GM19099 (cell line): ENCODE measurements at regions not wholly inside any gene's neighbourhood (a gene's known extent, or its start where the extent isn't known, plus 50 kb on each side); places are given as distances from the start of the nearest gene placed in this dataset.

ENCODE experiments used
- POLR2A ChIP-seq: IDR thresholded peaks from 3 replicates; pipeline ENCODE4 v1.6.1; 2011; ENCODE audit warnings: low read depth; ENCODE audit not compliant: insufficient read length; ENCODE audit errors: extremely low read depth

DNA sequence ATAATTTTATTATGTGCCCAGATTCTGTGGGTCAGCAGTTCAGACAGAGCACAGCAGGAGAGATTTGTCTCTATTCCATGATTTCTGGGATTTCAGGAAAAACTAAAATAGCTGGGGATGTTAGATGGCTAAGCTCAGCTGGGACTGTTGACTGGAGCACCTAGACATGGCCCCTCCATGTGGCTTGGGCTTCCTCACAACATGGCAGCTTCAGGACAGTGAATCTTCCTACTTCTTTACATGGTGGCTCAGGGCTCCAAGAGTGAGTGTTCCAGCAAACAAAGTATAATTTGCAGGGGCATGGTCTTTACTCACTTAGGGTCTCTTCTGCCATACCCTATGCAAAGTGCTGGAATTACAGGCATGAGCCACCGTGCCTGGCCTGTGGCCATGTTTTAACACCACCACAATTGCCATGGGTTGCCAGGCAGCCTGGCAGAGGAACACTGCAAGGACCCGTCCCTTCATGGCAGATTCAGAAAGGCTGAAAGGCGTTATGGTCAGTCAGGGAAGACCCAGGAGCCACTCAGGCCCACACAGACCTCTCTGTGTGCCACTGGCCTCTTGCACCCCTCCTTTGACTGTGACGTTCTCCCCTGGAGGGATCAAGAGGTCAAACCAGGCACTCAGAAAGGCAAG, 50.8 kb upstream of the ZMIZ1 start:
- TF ChIP-seq POLR2A: no peak

DNA sequence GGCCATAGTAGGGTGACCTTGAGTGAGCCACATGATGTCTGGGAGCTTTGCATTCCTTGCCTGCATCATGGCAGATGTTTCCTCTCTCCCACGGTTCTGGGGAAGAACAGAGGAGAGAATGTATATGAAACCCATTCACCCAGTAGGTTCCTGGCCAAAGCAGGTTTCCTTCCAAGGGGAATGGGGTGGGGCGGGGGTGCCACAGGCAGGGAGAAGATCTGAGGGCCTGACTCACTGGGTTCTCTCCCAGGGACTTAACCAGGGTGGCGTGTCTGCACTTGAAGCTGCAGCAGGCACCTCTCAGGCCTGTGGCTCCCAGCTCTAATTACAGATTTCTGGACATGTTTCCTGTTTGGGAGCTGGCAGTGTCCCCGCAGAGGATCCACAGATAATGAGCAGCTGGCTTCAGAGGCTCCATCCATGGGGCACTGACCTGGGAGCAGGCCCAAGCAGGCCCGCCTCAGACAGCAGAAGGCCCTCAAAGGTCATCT, 50.2 kb upstream of the ZMIZ1 start:
- TF ChIP-seq POLR2A: no peak
